ENCODE measurements at regions not wholly inside any gene's neighbourhood (a gene's known extent, or its start where the extent isn't known, plus 50 kb on each side); places are given as distances from the start of the nearest gene placed in this dataset.
"Not testable (repeated sequence)": the region's sequence is repeated elsewhere in the genome, so short reads cannot be mapped to it uniquely, and the experiment has no call there.

DNA sequence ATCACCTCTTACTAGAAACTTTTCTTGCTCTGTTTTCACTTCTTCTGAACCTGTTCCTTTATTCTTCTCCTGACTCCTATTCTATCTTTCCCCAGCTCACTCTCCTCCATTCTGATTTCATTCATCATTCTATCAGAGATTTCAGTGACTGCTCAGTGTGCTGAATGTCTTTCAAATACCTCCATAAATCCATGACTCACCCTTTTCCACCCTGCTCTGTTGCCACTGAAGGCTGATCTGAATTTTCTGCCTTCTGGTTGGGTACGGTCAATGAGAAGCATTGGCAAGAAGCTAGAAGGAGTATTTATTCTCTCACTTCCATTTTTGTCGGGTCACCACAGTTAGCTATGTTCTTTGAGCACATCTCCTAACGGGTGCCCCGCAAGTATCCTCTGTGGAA lies 265.9 kb downstream of the CBLL2 start:
- no peak for DNase-seq

DNA sequence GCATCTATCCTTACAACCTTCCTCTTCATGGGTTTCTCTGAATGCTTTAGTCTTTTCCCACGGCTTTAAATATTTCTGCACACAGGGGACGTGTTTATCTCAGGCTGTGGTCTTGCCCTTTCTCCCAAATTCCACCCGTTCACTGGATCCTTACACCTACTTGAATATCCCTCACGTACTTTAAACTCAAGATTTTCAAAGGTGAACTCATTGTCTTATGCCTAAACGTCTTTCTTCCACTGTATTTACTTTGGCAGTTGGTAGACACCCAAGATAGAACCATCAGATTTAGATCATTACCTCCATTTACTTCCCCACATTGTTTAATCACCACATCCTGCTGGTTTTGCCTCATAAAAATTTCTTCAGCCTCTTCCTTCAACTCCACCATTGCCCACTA lies 269.2 kb downstream of the CBLL2 start:
- no peak for DNase-seq

DNA sequence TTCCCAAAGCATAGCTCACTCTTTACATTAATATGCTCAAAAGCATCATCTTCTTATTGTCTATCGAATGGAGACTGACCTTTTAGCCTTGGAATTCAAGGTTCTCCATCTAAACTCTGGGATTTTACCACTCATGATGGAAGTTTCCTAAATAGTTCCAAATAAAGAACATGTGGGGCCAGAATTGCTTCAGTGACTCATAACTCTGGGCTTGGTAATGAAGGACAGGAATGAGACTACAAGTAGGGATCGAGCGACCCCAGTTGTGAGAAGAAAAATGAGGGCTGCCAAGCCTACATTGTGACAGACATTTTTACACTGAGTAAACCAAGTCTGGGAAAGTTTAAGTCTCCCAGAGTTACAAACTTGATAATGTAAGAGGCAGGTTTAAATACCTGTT lies 269.9 kb downstream of the CBLL2 start:
- no peak for DNase-seq

DNA sequence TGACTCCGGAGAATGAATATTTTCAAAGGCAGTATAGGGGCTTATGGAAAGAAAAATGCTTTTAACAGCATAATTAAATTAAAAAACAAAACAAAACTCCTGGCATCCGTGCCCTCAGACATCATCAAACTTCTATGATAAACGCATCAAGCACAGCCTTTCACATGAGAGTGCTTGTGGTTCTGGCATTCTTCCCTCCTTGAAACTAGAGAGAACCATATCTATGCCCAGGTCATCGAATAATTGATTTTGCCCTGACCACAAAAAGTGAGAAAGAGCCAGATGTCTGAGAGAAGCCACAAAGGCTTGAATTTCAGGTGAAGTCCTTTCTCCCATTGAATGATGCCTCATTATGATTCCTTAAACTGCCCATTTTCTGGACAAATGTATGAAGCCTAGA lies 286.8 kb downstream of the CBLL2 start:
- no peak for DNase-seq

DNA sequence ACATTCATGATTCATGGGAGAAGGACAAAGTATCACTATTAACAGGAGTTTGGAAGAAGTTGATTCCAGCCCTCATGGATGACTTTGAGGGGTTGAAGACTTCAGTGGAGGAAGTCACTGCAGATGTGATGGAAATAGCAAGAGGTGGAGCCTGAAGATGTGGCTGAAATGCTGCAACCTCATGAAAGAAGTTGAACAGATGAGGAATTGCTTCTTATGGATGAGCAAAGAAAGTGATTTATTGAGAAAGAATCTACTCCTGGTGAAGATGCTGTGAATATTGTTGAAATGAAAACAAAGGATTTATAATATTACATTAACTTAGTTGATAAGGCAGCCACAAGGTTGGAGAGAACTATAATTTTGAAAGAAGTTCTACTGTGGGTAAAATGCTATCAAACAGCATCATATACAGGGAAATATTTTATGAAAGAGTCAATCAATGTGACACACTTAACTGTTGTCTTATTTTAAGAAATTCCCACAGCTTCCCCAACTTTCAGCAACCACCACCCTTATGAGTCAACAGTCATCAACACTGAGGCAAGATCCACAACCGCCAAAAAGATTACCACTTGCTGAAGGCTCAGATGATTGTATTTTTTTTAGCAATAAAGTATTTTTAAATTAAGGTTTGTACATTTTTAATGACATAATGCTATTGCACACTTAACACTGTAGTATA lies 302.6 kb downstream of the CBLL2 start:
- no peak for DNase-seq

DNA sequence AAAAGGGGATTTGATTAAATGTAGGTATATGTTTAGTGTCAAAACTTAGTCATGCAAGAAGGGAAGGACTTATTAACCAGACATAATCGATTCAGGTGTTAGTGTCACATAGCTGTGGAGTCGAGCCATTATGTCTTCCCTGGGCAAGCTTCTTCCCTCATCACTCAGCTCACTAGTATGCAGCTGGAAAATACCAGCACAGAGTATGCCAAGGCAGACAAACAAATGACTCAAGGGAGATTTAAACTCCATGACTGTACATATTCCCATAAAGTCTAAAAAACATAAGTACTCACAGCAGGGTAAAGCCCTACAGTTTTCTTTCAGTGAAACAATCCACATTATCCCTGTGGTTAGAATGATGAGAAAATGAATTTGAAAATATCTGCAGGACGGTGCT lies 304.5 kb downstream of the CBLL2 start:
- no peak for DNase-seq

DNA sequence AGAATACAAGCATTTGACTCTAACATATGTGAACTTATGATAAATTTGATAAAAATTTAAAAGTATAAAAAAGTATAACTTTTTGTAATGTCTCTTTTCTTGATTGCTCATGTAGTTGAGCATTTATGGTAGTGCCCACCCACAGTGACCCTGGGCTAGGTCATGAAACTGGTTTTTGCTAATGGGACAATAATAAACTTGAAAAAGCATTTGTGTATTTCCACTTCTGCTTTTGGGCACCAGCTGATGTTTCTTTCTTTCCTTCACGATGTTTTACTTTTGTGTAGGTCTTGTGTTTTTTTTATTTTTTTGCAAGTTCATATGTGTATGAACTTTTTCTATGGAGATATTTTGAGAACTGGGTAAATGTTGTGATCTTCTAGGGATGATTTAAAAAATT lies 313.1 kb downstream of the CBLL2 start:
- DNase-seq, result no peak

DNA sequence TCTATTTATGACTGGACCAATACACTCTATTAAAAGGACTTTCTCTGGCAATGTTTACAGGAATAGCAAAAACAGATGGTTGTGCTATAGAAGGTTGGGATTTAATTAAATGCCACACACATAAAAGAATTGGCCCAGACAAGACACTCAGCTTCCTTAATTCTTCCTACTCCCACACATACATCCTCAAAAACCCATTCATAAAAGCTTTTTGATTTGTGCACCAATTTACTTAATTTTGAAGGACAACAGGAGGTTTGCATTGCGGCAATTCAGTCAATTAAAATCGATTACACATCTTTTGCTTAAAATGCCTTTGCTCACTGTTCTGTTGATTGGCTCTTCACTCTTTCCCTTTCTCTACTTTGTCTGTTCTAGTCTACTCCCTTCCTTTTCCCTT lies 317.1 kb downstream of the CBLL2 start:
- DNase-seq, result no peak

DNA sequence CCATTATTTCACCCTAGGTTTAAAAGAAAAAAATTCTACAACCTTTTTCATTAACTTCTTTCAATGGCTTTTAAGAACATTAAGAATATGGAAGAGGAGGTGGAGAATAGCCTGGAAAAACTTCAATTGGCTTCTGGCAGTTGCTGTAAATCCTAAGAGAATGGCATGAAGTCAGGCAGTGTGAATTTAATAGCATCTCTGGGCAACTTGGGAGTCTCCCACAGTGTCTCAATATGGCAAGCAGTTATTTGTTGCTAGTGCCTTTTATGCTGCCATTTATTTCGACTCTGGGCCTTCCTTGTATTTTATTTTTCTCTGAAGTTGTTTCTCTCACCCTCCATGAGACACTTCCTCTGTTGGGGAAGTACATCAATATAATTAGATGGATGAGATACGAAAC lies 322.1 kb downstream of the CBLL2 start:
- no peak for DNase-seq

DNA sequence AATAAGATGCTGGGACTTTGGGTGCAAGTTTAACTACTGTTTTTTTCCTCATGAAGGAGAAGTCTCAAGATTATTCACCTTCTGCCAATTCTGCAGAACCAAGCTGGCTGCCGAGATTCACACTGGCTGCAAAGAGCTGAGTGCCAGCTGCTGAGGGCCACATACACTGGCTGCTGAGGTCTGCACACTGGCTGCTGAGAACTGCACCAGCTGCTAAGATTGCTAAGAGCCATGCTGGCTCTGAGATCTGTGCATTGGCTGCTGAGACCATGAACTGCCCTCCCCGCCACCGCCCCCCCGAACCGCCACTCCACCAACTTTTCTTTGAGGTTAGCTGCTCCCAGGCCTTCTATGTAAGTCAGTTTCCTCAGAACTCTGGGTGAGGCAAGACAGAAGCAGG lies 330.3 kb downstream of the CBLL2 start:
- no peak for DNase-seq

DNA sequence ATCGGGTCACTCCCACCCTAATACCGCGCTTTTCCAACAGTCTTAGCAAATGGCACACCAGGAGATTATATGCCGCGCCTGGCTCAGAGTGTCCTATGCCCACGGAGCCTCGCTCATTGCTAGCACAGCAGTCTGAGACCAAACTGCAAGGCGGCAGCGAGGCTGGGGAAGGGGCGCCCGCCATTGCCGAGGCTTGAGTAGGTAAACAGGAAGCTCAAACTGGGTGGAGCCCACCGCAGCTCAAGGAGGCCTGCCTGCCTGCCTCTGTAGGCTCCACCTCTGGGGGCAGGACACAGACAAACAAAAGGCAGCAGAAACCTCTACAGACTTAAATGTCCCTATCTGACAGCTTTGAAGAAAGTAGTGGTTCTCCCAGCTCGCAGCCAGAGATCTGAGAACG lies 336.7 kb downstream of the CBLL2 start:
- not testable (repeated sequence) for DNase-seq

DNA sequence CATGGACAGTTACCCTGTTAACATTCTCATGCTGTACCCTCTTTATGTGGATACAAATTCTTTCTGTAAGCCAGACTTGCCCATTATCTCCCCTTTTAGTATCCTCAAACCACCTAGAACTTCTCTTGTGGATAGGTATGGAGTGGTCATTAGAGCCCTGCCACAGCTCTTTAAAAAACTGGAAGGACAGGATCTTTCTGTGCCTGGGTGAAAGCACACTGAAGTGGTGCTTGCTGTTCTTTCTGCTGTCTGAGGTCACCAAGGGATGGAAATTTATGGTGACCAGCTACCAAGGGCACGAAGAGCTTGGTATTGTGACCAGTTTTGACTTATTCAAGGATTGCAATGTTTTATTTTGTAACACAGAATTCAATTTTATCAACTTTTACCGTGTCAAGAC lies 344.2 kb downstream of the CBLL2 start:
- no peak for DNase-seq

DNA sequence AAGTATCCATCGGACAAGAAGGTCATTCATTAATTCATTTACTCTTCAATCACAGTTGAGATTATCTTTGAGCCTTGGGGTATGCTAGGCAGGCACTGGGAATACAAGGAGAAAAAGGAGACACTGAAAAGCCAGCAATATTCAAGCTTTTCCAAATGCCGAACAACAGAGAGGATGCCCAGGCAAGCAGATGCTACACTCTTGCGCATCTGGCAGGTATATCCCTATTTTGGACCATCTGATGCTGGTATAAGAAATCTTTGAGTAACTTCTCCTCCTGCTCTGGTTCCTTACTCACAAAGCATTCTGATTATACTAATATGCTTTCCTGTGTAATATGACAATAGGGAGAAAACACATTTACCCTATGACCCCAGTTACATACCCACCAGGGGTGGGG lies 354.9 kb downstream of the CBLL2 start:
- DNase-seq, result no peak

DNA sequence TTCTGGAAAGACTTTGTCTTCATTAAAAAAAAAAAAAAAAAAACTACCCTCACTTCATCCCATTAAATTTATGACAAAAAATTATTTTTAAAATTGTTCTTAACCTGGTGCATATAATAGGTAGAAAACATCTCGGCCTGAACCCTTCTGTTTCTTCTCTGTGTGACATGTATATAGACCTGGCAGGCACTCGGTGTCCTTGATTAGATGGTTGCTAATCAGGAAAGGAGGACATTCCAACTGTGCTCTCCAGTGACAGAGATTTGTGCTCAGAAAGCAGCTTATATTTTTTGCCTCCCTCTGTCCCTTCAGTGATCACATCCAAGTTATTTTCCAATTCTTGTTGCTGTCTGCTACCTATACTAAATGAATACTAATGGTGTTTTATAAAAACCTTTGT lies 355.6 kb downstream of the CBLL2 start:
- no peak for DNase-seq

DNA sequence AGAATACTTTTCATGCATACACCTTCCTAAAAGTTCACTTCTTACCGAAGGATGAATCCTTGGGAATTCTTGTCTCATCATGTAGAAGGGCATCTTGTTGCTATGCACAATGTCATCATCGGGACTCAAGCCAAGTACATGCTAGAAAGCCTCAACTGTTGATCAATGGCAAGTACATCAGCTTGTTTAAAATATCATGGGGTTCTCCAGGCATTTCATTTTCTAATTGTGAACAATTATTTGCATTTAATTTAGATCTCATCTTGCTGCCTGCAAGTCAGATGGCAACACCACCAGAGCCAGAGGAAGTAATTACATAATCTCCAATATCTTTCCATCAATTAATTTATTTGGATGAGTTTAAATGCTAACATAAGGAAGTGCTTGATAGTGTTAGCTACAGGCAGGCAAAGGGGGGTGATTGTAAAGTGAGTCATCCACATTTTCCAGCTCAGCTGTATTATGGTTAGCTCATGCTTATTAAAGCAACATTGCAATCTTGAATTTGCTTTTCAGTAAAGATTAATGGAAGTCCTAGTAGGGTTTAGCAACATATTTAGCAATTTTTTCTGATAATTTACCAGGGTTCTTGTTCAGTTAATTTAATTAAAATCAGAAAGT lies 356.5 kb downstream of the CBLL2 start:
- DNase-seq, result no peak

DNA sequence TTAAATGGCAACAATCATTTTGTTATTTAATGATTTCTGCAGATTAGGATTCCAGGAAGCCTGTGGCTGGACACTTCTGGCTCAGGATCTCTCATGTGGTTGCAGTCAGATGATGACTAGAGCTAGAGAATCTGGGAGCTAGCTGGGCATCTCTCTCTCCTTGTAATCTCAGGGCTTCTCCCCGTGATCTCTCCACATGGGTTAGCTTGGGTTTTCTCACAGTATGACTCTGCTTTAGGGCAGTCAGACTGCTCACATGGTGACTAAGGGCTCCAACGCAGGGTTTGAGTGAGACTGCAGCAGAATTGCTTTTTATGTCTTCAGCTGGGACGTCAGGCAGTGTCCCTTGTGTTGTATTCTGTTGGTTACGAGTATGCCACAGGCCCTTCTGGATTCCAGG lies 361.4 kb downstream of the CBLL2 start:
- no peak for DNase-seq

DNA sequence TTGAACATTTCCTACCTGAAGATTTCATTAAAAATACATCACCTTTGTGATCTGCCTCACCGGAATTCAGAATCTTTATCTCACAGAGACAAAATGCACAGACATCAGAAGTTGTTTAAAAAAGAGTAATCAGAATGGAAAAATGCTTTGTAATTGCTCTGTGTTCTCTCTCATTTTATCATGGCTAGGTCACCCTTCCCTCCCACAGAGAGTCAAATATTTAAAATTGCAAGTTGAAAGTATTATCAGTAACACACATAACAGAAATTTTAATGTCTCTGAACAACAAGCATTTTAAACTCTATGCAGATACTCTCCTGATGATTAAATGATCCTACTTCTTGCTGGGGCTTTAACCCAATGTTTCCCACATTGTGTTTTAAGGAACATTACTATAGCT lies 362.0 kb downstream of the CBLL2 start:
- DNase-seq, result no peak

DNA sequence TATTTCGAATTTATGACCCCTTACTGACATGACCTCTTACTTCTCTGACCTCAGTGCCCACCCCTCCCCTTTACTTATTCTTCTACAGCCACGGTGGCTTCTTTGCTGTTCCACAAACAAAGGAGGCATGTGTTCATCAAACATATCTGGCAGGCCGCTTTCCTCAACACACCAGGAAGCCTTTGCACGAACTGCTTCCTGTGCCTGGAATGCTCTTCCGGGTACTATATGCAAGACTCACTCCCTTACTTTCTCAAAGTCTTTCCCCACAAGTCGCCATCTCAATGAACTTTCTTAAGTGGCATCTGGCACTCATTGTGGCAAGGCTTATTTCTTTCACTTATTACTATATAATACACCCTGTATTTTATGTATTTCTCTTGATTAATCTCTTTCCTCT lies 351.5 kb upstream of the DDX53 start:
- DNase-seq, result no peak

DNA sequence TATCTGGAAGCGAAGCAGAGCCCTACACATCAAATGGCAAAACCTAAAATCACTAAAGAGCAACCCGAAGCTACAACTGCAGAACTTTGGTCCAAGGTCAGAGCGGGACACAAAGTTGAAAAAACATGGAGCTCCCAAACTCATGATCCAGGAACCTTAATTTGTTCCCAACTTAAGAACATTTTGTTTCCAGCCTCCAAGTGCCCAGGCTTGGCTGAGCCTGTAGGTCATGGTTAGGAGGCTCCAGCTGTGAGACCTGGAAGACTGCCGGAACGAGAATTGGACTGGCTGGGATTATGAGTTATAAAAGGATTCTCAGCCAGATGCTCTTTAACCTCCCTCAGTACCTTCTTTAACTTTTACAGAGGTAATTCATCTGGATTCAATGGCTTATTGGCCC lies 349.1 kb upstream of the DDX53 start:
- DNase-seq, result no peak

DNA sequence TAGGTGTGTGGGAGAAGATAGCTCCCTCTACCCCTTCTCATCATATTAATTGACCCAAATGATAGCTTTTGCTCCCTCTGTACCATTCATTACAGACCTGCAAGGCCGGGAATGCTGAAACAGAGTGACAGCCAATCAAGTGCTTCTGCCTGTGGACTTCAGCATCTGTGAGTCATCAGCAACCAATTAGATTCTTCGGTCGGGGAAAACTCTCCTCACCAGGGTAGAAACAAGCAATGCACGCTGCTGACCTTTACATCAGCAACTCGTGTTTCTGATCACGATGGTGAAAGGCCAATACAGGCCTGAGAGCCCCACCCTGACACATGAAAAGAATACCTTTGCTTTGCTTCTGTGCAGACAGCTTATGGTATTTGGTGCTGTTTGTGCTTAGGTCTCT lies 347.2 kb upstream of the DDX53 start:
- no peak for DNase-seq

DNA sequence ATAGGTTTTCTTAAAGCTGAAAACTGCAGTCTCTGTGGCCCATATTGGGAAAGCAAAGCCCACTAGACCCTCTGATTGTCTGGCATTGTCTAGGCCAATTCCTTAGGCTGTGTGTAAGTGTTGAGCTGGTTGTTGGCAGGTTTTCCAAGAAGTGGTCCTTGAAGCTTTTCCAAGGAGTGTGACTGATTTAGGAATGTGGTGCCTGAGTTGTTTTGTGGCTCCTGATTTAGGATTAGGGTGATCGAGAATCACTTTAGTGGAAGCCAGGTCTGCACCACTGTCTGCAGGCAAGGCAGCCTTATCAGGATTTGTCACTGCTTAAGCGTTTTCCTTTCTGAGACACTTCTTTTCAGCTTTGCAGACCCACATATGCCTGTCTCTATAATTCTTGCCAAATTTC lies 339.0 kb upstream of the DDX53 start:
- DNase-seq, result no peak

DNA sequence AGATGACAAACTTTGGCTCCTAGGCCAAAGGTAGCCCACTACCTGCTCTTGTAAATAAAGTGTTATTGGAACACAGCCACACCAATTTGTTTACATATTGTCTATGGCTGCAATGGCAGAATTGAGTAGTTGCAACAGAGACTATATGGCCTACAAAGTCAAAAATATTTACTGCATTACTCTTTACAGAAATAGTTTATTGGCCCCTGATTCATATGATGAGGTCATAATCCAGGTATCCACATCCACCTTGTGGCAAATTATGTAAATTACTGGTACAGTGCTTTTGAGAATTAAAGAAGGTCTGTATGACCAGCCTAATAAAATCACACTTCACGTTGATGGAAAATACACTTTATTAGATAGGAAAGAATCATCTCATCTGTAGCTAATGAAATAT lies 337.0 kb upstream of the DDX53 start:
- no peak for DNase-seq

DNA sequence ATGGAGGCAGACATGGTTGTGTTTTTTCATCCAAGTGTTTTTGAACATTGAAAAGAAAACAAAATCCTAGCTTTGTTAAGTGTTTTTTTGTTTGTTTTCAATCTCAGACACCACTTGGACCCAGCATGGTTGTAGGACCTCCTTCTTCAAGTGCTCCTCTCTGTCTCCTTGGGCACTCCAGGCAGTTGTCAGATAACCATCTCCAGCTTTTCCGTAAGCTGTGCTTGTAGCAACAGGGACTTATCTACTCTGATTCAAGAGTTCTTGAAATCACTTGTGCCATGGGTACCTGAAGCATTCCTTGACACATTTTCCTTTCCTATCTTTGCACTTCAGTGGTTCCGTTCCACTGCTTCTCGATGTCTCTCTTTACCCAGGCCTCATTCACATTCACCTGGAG lies 334.9 kb upstream of the DDX53 start:
- DNase-seq, result no peak

DNA sequence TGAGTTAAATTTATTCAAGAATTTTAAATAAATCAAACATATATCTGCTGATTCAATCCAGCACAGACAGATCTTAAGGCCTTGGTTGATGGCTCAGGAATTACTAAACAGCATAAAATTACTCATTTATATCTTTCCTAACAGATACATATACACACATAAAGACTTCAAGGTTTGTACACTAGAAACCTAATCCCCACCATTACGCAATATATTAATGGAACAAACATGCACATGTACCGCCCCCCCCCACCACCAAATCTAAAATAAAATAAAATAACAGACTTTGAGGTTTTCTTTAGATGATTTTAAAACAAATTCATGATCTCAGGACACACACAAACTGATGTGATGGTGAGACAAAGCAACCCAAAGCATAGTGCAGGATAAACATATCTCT lies 333.9 kb upstream of the DDX53 start:
- no peak for DNase-seq

DNA sequence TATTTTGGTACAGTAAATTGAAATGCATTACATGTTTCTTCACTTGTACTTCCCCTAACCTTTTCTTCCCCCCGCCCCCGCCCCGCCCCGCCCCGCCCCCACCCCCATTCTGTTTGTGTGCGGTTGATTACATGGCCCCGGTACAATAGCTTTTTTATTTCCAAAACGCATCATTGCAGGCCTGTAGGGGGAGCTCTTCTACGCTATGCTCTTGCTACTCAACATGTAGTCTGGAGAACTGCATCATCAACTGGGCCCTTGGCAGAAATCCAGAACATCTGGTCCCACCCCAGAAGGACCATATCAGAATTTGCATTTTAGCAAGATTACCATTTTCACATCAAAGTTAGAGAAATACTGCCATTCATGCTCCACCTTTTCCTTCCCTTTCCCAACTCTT lies 333.3 kb upstream of the DDX53 start:
- no peak for DNase-seq

All from activated CD4-positive, alpha-beta T cell treated with anti-CD3 and anti-CD28 coated beads for 1 hour (primary cell).